HL-60/S4 (cell line): ENCODE measurements at regions not wholly inside any gene's neighbourhood (a gene's known extent, or its start where the extent isn't known, plus 50 kb on each side); places are given as distances from the start of the nearest gene placed in this dataset.

Experiments used
- in situ Hi-C: fragments of 300-500 bp; cut with MboI; formaldehyde crosslinking; loops from 2 replicates; pipeline ENCODE4 v1.14.3; 2022; ENCODE audit warnings: low sequenced_read_pairs

- in situ Hi-C loops, result no loop called here
Observed at GRCh38 chr2:133666621-133667020, 98.4 kb upstream of the NCKAP5 start.

GRCh38 chr2:133667085-133667484 is 98.8 kb upstream of the NCKAP5 start:
- in situ Hi-C loops, result no loop called here

GRCh38 chr2:133667968-133668367 is 99.7 kb upstream of the NCKAP5 start:
- in situ Hi-C loops, result no loop called here

GRCh38 chr2:133668547-133668946 is 100.3 kb upstream of the NCKAP5 start:
- in situ Hi-C loops, result no loop called here

- in situ Hi-C loops, result no loop called here
Observed at GRCh38 chr2:133673305-133673905, 105.1 kb upstream of the NCKAP5 start.

- in situ Hi-C loops, result no loop called here
Observed at GRCh38 chr2:133674066-133674432, 105.8 kb upstream of the NCKAP5 start.

- in situ Hi-C loops, result no loop called here
Observed at GRCh38 chr2:133674433-133675331, 106.4 kb upstream of the NCKAP5 start.

GRCh38 chr2:133676392-133677130 is 108.3 kb upstream of the NCKAP5 start:
- in situ Hi-C loops, result no loop called here

- in situ Hi-C loops, result no loop called here
Observed at GRCh38 chr2:133680343-133681049, 112.2 kb upstream of the NCKAP5 start.

- in situ Hi-C loops, result no loop called here
Observed at GRCh38 chr2:133682347-133682746, 114.1 kb upstream of the NCKAP5 start.

- in situ Hi-C loops, result no loop called here
Observed at GRCh38 chr2:133682906-133683305, 114.6 kb upstream of the NCKAP5 start.

GRCh38 chr2:133685636-133686215 is 117.5 kb upstream of the NCKAP5 start:
- in situ Hi-C loops, result no loop called here

GRCh38 chr2:133690780-133691179 is 122.5 kb upstream of the NCKAP5 start:
- in situ Hi-C loops, result no loop called here

GRCh38 chr2:133691336-133691735 is 123.1 kb upstream of the NCKAP5 start:
- in situ Hi-C loops, result no loop called here

GRCh38 chr2:133705287-133705686 is 137.0 kb upstream of the NCKAP5 start:
- in situ Hi-C loops, result no loop called here

GRCh38 chr2:133710613-133711012 is 142.3 kb upstream of the NCKAP5 start:
- in situ Hi-C loops, result no loop called here

GRCh38 chr2:133711201-133711600 is 142.9 kb upstream of the NCKAP5 start:
- in situ Hi-C loops, result no loop called here

GRCh38 chr2:133711806-133712205 is 143.5 kb upstream of the NCKAP5 start:
- in situ Hi-C loops, result no loop called here

- in situ Hi-C loops, result no loop called here
Observed at GRCh38 chr2:133712369-133712768, 144.1 kb upstream of the NCKAP5 start.

- in situ Hi-C loops, result no loop called here
Observed at GRCh38 chr2:133713049-133713580, 144.9 kb upstream of the NCKAP5 start.
